Forelimb muscle (tissue), 1 donor: ENCODE measurements at regions not wholly inside any gene's neighbourhood (a gene's known extent, or its start where the extent isn't known, plus 50 kb on each side); places are given as distances from the start of the nearest gene placed in this dataset.
"Not testable (repeated sequence)": the region's sequence is repeated elsewhere in the genome, so short reads cannot be mapped to it uniquely, and the experiment has no call there.

ENCODE experiments used
- DNase-seq: peaks from one replicate; pipeline ENCODE4 v3.0.0-alpha.2; 2013; ENCODE audit warnings: low read depth

GRCh38 chr5:167261309-167262100 is 1029.9 kb upstream of the WWC1 start:
- DNase-seq = no peak

GRCh38 chr5:167263185-167263584 is 1028.3 kb upstream of the WWC1 start:
- DNase-seq = no peak

DNA sequence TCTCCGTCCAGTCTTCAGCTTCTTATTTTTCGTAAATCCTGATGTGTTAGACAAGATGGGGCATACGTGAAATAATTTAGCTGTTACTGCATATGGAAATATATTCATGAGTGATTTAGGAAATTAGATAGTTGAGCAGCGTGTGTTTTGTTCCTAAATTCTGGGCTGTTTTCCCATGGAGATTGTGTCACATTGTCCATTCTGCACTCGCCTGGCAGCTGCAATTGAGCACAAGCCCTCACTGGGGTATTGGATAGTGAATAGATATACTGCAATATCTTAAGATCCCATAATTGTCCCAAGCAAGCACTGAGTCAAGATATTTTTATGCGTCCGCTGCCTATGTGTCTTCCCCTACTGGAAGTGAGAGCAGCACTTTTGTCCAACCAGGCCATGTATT is 1027.1 kb upstream of the WWC1 start:
- DNase-seq = no peak

GRCh38 chr5:167268337-167268736 is 1023.1 kb upstream of the WWC1 start:
- no peak for DNase-seq

- DNase-seq = no peak
Observed at GRCh38 chr5:167269146-167269545, 1022.3 kb upstream of the WWC1 start.

DNA sequence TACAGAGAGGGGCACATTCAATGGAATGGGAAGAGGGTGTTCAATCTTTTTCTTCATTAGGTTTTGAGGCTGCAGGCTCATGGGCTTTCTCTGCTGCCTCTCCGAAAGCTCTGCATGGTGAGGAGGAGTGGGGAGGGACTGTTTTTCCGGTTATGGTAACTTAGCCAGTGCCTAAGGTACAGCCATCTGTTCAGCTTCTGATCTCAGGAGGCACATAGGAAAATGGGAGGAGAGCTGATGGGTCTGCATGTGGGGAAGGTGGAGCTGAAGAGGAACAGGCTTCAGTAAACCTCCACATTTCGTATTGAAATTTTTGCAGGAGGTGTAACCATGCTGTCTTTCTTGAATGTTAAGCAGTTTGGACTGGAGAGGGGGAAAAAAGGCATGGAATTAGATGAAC is 1020.4 kb upstream of the WWC1 start:
- DNase-seq = no peak

GRCh38 chr5:167271511-167271910 is 1019.9 kb upstream of the WWC1 start:
- no peak for DNase-seq

DNA sequence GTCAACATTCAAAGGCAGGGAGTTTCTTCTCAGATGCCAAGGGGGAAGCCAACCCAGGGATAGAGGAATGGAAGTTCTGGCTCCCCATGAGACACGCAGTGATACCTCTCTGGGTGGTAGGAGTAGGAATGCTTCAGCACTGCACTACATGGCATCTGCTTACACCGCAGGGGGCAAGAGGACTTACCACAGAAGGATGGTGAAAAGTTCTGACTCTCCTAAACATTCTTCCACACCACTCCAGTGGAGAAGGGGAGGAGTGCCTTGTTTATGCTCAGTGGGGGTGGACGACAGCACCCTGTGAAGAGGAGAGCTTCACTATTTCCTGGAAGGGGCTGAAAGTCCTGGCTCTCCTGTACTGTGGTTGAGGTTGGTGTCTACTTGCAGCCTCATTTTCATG is 1011.3 kb upstream of the WWC1 start:
- no peak for DNase-seq

DNA sequence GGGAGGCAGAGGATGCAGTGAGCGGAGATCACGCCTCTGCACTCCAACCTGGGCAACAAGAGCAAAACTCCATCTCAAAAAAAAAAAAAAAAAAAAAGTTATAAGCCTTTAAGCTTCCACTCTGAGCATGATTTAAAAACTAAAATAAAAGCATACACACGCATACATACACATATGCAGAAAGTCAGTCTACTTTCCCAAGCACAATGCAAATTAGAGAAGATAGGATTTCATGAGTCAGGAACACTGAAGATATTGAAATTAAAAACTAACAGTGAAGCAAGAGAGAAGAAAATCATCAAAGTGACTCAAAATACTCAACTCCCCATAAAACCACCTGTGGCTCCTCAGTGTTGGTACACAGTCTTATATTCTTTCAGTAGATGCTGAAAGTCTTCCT is 1009.5 kb upstream of the WWC1 start:
- DNase-seq = no peak

DNA sequence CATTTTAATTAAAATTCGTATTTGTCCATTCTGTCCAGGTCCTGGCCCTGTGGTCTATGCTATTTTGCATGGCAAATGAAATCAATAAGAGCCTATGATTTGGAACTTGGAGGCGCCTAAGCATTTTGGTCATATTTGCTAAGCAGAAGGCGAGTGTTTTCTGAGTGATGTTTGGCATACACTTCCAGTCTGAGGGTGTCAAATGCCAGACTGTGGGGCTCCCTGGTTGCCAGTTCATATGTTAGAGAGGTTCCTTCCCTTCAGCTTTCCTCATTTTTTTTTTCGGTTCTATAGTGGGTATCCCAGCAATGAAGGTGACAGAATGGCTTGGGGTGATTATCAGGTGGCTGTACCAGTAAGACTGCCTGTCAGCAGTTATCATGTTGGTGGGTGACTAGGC is 1007.8 kb upstream of the WWC1 start:
- no peak for DNase-seq

- no peak for DNase-seq
Observed at GRCh38 chr5:167284222-167284890, 1007.1 kb upstream of the WWC1 start.

- no peak for DNase-seq
Observed at GRCh38 chr5:167285591-167285990, 1005.9 kb upstream of the WWC1 start.

DNA sequence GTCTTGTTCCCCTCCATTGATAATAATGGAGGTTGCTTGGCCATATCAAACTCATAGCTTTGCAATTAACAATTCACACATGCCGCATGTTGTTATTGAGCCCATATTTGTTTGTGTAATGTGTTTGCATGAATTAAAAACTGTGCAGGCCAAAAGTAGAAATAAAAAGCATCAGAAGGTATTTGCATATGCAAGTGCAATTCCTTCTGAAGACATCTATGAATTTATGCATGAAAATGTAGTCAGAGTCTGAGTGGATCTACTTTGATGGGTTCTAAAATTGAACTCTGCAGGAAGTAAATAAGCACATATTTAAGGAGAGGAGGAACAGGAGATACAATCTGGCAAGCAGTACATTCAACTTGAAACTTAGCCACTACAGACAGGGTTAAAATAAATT is 1004.6 kb upstream of the WWC1 start:
- DNase-seq = no peak

- no peak for DNase-seq
Observed at GRCh38 chr5:167290478-167290877, 1001.0 kb upstream of the WWC1 start.

DNA sequence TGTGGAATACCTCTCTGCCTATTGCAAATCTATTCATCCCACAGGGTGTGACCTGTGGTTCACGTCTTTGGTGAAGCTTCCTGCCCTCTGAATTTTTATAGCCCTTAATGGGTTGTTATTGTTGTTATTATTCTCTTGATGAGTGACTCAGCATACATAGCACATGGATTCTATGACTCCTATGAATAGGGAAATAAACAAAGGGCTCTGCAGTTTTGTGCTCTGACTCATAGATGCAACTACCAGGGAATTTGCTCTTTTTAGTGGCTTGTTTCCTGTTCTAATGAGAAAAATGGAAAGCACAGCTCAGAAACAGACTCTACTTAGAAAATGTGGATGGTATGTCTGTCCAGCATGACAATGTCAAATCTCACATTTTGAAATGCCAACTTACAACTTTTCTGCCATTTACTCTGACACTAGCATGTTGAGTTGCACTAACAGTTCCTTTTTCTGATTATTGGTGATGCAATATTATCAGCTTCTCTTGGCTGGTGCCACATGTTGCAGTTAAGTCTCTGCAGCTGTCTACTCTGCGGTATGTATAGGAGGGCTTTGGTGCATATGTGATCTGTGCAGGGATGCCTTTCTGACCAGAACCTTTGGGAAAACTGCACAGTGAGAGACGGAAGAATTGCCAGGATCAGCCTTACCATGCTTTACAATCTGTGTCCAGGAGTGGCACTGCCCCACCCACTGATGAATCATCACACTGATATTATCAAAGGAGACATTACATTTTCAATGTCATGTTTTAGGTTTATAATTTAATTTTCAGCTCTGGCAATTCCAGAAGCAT is 996.4 kb upstream of the WWC1 start:
- no peak for DNase-seq

GRCh38 chr5:167295681-167296005 is 995.8 kb upstream of the WWC1 start:
- DNase-seq = no peak

- DNase-seq = no peak
Observed at GRCh38 chr5:167296066-167296465, 995.4 kb upstream of the WWC1 start.

DNA sequence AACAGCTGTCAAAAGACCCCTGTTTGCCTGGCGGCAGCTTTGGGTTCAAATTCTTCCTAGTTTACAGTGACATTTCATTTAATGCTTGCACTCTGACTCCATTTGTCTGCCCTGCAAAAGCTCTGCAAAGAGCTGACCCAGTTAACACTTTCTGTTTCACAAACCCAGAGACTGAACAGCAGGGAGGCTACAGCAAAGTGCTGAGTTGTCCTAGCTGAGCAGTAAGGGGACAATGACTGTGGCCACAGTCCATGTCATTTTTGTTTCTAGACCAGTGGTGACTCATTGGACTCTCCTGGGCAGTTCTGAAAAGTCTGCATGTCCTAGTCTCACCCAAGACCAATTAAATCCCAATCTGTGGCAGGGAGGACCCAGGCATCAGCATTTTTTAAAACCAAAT is 994.8 kb upstream of the WWC1 start:
- no peak for DNase-seq

GRCh38 chr5:167299861-167300260 is 991.6 kb upstream of the WWC1 start:
- DNase-seq = not testable (repeated sequence)

GRCh38 chr5:167303582-167303981 is 987.9 kb upstream of the WWC1 start:
- no peak for DNase-seq

DNA sequence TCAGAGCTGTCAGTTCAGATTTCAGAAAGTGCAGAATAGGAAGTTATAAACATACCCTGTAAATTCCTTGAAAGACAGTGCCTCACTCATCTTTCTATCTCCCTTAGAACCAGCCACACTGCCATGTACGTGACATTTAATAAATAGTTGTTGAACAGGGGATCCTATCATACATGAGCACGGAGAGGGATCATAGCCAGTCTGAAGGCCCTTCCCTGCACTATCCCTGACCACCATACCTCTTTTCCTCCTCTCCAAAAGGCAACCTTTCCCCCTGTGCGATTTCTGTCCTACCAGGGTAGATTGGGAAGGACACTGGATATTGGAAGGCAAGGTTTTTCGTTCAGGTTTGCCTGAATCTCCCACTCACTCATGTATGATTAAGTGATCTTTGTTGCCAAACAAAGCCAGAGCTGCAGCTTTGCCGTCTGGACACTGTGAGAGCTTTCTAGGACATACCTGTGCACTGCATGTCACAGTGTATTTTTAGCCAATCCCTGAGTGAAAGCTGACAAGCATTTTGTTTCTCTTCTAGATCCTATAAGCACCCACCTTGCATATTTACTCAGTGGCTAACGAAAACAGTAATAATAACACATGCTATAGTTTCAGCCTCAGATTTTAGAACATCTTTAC is 986.5 kb upstream of the WWC1 start:
- no peak for DNase-seq

DNA sequence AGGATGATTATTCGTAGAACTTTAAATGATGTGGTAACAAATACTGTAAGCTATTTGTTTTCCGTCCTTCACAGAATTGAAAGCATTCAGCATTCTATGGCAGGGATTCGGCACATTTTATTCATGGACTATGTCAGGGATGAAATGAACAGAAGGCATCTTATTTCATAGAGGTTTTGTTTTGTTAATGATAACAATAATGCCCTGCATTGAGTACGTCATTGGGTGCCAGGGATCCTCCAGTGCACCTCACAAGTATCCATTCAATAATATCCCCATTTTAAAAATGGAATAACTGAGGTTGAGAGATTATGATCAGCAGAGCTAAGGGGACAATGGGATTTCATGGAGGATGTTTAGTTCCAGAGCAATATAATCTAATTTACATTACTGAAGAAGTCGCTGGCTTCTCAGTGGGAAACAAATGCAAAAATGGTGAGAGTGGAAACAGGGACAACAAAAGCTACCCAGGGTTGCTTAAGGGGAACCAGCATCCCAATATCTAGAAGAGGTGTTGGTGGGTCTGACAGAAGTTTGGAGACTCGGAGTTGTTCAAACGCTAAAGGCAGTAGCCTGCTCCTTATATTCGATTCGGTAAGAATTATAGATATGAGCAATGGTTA is 985.7 kb upstream of the WWC1 start:
- DNase-seq = no peak
